ENCODE measurements at regions not wholly inside any gene's neighbourhood (a gene's known extent, or its start where the extent isn't known, plus 50 kb on each side); places are given as distances from the start of the nearest gene placed in this dataset.

DNA sequence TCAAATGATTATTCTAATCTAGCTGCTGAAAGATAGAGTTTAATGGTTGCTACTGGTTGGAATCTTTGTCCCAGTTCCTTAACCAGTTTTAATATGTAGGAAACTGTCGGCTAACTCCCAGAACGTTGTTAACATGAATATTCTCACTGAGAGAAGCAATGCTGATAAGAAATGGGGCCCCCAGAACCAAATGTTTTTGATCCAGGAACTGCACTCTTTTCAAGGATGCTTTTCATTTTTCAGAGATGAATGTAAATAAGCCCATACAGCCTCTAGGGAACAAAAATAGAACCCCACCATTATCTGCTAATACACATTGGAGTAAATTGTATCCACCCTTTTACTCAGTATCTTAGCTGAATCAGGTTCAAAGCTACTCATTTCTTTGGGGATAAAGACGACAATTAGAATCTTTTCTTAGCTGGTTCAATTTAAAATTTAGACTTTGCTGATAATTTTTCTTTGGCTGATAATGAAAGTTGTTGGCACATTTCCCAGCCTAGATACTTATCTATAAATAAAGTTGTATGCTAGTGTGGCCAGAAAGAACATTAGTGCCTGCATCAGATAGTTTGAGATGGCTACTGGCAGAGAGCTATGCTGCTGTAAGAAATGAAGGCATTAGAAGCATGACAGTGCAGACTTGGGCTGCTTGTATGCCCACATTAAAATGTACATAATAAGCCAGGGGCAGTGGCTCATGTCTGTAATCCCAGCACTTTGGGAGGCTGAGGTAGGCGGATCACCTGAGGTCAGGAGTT, 323.3 kb upstream of the PDGFD start:
- intact Hi-C loops (cut with micrococcal nuclease; ENCODE audit: unreplicated experiment) = no loop called here
- no peak for TF ChIP-seq CTCF (conservative IDR thresholded peaks at IDR 0.05; ENCODE audit: low read length)
- no peak for TF ChIP-seq EZH2phosphoT487 (IDR thresholded peaks at IDR 0.05; ENCODE audit: borderline replicate concordance, low read depth, low read length)

DNA sequence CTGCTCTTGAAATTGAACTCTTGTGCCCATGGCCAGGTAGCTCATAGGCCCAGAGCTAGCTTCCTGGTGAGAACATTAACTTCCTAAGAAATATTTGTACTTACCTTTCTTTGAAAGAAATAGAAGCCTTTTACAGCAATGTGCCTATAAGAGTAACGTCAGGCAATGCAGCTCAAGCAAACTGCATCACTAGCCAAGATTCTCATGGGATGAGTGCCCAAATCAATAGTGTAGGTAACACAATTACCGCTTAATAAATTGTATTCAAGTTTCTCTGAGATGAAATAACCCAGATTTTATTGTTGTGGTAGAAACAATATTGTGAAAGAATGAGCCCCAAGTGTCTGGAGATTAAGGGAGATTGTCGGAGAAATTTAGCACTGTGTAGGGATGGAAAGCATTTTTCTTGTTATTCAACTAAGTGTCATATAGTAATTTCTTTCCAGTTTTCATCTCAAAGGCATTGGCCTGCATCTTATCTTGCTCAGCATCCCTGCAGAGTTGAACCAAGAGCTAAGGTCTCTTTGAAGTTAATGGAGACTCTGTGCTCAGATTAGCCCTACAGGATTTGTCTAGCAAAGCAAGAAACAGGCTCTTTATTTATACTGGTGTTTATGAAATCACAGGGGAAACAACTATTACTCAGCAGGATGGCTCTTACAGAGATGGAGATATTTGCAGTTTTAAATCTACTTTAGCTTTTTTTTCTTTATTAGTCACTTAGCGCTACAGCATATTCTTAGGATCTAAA, 321.0 kb upstream of the PDGFD start:
- H2AFZ ChIP-seq (ENCODE audit: low read length) = no peak overlapping the region
- H3K9me3 ChIP-seq (ENCODE audit: low read length) = 0 out of 2 replicates have a peak, but pooled peaks cover 11% of the 10 kb centered on the region
- ChIA-PET CTCF (ENCODE audit: unreplicated experiment) (no interaction called here), POLR2A (no interaction called here)
- H3K79me2 ChIP-seq (ENCODE audit: insufficient read depth, low read depth, low read length) = no peaks in the 10 kb centered on the region
- H3K4me2 ChIP-seq (ENCODE audit: low read length) = no peak overlapping the region
- no peaks in the 10 kb centered on the region for H3K36me3 ChIP-seq (ENCODE audit: insufficient read depth, low read length)
- intact Hi-C loops (cut with micrococcal nuclease; ENCODE audit: unreplicated experiment) = no loop called here
- no peak for DNase-seq (ENCODE audit: low spot score)
- H4K20me1 ChIP-seq (ENCODE audit: insufficient read depth, low read length) = no peaks in the 10 kb centered on the region
- no peak overlapping the region for H3K4me3 ChIP-seq (ENCODE audit: low read depth, low read length, poor library complexity, severe bottlenecking)
- TF ChIP-seq CTCF (conservative IDR thresholded peaks at IDR 0.05; ENCODE audit: low read length) (no peak), EZH2phosphoT487 (IDR thresholded peaks at IDR 0.05; ENCODE audit: borderline replicate concordance, low read depth, low read length) (no peak)
- H3K9me2 ChIP-seq (ENCODE audit: insufficient read depth, low read length) = no peaks in the 10 kb centered on the region
- BruUV-seq (replicated peaks) = no TSS peak
- no peaks in the 10 kb centered on the region for H3K4me1 ChIP-seq (ENCODE audit: insufficient read depth, low read length, poor library complexity, severe bottlenecking)
- no peak overlapping the region for H3K27ac ChIP-seq (ENCODE audit: low read depth, low read length, poor library complexity, severe bottlenecking)

More for the DNA sequence above, 323.3 kb upstream of the PDGFD start:
- no peak overlapping the region for H3K27ac ChIP-seq (ENCODE audit: low read depth, low read length, poor library complexity, severe bottlenecking)
- no peak for DNase-seq (ENCODE audit: low spot score)
- no peaks in the 10 kb centered on the region for H3K4me1 ChIP-seq (ENCODE audit: insufficient read depth, low read length, poor library complexity, severe bottlenecking)
- no peak overlapping the region for H3K4me2 ChIP-seq (ENCODE audit: low read length)
- H3K9me2 ChIP-seq (ENCODE audit: insufficient read depth, low read length) = no peaks in the 10 kb centered on the region
- no peaks in the 10 kb centered on the region for H3K36me3 ChIP-seq (ENCODE audit: insufficient read depth, low read length)
- H3K79me2 ChIP-seq (ENCODE audit: insufficient read depth, low read depth, low read length) = no peaks in the 10 kb centered on the region
- BruUV-seq (replicated peaks) = no TSS peak
- POLR2A ChIA-PET = interaction anchor here (1.2 kb wide), 1 partner anchor 233 kb away, joined by 3 read pairs; no protein-coding TSS in a partner anchor
- no peak overlapping the region for H3K4me3 ChIP-seq (ENCODE audit: low read depth, low read length, poor library complexity, severe bottlenecking)
- CTCF ChIA-PET (ENCODE audit: unreplicated experiment) = no interaction called here
- no peaks in the 10 kb centered on the region for H4K20me1 ChIP-seq (ENCODE audit: insufficient read depth, low read length)
- H3K9me3 ChIP-seq (ENCODE audit: low read length) = 0 out of 2 replicates have a peak, but pooled peaks cover 13% of the 10 kb centered on the region
- H2AFZ ChIP-seq (ENCODE audit: low read length) = no peak overlapping the region

GRCh38 chr11:104476898-104477297, 313.0 kb upstream of the PDGFD start:
- intact Hi-C loops (cut with micrococcal nuclease; ENCODE audit: unreplicated experiment) = no loop called here
- Histone ChIP-seq H3K79me2 (ENCODE audit: insufficient read depth, low read depth, low read length) (no peaks in the 10 kb centered on the region), H4K20me1 (ENCODE audit: insufficient read depth, low read length) (no peaks in the 10 kb centered on the region), H3K9me3 (ENCODE audit: low read length) (no peaks in the 10 kb centered on the region), H3K4me2 (ENCODE audit: low read length) (no peak overlapping the region), H3K9me2 (ENCODE audit: insufficient read depth, low read length) (no peaks in the 10 kb centered on the region), H3K4me1 (ENCODE audit: insufficient read depth, low read length, poor library complexity, severe bottlenecking) (no peaks in the 10 kb centered on the region), H2AFZ (ENCODE audit: low read length) (no peak overlapping the region), H3K27ac (ENCODE audit: low read depth, low read length, poor library complexity, severe bottlenecking) (no peak overlapping the region), H3K36me3 (ENCODE audit: insufficient read depth, low read length) (no peaks in the 10 kb centered on the region), H3K4me3 (ENCODE audit: low read depth, low read length, poor library complexity, severe bottlenecking) (no peak overlapping the region)
- DNase-seq (ENCODE audit: low spot score) = no peak
- POLR2A ChIA-PET = interaction anchor here (0.7 kb wide), 1 partner anchor 128 kb away, joined by 4 read pairs; no protein-coding TSS in a partner anchor
- TF ChIP-seq EZH2phosphoT487 (IDR thresholded peaks at IDR 0.05; ENCODE audit: borderline replicate concordance, low read depth, low read length) = no peak
- TF ChIP-seq CTCF (conservative IDR thresholded peaks at IDR 0.05; ENCODE audit: low read length) = no peak
- CTCF ChIA-PET (ENCODE audit: unreplicated experiment) = no interaction called here
- no TSS peak for BruUV-seq (replicated peaks)
